Stimulated activated CD4-positive, alpha-beta T cell treated with anti-CD3 and anti-CD28 coated beads, Interleukin-15, amount 100 ng/mL, for 1 hour (primary cell): ENCODE measurements at regions not wholly inside any gene's neighbourhood (a gene's known extent, or its start where the extent isn't known, plus 50 kb on each side); places are given as distances from the start of the nearest gene placed in this dataset.

Source experiments
- DNase-seq, 2 donors: peaks; one replicate each; pipeline ENCODE4 v3.0.0-alpha.2; 2020; ENCODE audit warnings: low read depth in 1 of 2, low spot score in 1 of 2

- DNase-seq, result no peak
Observed at GRCh38 chr2:147712051-147712450, 132.8 kb upstream of the ACVR2A start.

DNA sequence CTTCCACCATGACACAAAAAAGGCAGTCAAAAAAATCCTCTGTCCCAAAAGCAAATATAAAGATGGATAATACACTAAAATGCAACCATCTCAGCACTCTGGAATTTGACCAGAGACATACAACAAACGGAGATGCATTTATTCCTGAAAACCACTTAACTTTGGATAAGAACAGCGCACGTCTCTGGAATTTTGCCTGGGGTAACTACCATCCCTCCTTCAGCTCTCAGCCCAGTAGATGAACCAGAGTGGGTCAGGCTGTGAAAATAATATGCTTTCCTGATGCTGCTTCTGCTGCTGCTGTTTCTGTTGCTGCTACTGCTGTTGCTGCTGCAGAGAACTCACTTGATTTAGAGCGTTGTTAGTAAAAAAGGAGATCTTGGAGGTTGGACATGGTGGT is 133.8 kb upstream of the ACVR2A start:
- DNase-seq, result no peak

DNA sequence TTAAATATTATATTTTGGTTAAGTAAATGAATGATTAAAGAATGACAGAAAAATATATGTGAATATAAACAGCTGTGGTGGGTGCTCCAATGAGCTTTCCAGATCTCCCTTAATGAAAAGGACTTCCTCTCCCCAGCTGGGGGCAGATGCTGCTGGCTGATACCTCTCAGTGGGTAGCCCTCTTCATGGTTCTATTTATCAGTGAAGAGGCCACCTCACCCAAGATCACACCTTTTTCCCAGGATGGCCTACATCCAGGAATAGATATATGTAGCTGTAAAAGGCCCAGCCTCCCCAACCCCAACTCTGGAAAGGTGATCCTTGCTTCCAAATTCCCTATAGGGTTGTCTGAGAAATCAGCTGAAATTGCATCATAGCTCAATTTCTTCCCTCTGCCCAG is 135.2 kb upstream of the ACVR2A start:
- DNase-seq, result no peak

- no peak for DNase-seq
Observed at GRCh38 chr2:147703171-147703570, 141.7 kb upstream of the ACVR2A start.

DNA sequence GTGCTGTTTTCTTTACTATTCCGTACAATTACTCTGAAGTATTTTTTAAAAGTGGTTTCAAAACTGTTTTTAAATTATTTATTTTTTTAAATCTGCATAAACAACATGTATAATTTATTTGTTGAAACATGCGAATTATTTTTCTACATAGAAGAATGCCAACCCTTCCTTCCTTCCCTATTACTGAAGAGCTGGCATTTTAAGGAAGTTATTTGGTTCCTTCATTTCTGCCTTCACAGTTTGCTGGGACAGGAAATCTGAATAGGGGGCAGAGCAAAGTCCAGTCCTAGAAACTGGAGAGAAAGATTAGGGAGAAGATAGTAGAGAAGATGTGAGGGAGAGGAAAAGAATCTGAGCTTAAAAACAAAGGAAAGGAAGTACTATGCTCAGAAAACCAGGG is 146.7 kb upstream of the ACVR2A start:
- DNase-seq, result no peak

DNA sequence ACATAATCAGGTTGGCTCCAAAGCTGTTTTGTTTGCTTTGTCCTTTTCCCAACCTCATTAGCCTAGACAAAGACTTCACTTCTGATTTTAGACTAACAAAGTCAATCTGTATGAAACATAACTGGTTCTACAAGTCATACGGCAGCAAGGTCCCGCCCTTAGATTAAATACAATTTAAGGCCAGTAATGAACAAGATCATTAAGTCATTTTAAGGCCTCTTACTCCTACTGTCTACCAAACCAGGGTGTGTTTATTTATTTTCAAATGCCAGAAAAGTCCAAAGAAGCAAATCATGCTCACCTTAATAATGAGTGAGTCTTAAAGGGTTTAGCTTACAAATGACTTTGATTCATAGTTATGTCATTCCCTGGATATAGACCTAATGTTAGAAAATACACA is 148.4 kb upstream of the ACVR2A start:
- no peak for DNase-seq

- DNase-seq, result no peak
Observed at GRCh38 chr2:147689220-147689909, 155.5 kb upstream of the ACVR2A start.

GRCh38 chr2:147688242-147688641 is 156.6 kb upstream of the ACVR2A start:
- no peak for DNase-seq

DNA sequence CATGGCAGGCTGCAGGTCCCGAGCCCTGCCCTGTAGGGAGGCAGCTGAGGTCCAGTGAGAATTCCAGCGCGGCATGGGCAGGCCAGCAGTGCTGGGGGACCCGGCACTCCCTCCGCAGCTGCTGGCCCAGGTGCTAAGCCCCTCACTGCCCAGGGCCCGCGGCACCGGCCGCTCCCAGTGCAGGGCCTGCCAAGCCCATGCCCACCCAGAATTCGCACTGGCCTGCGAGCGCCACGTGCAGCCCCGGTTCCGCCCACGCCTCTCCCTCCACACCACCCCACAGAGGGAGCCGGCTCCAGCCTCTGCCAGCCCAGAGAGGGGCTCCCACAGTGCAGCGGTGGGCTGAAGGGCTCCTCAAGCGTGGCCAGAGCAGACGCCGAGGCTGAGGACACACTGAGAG is 158.5 kb upstream of the ACVR2A start:
- no peak for DNase-seq

- DNase-seq, result no peak
Observed at GRCh38 chr2:147684903-147685302, 159.9 kb upstream of the ACVR2A start.

- DNase-seq, result no peak
Observed at GRCh38 chr2:147683380-147683779, 161.4 kb upstream of the ACVR2A start.

- DNase-seq, result no peak
Observed at GRCh38 chr2:147681093-147681492, 163.7 kb upstream of the ACVR2A start.

DNA sequence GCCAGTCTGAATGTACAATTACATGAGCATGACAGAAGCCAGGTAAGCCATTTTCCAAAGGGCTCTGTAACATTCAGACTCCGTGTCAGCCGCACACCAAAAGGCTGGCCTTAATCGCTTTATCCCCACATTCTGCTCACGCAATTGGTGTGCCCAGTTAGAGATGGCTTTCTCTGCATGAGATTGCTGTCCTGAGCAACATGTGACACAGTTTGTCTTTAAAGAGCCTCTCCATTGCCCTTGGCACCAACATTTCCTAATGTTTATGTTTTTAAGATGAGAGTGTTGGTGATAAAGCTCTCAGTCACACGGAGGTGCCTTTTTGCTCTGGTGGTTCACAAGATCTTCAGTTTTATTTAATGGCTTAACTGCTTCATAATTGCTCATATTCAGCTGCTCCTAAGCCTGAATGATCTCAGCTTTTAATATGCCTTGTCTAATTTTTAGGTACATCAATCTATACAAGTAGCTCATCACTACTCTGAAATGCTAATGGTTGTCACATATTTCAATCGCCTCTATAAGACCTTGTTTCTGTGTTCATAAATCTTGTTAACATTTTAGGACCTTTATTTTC is 164.8 kb upstream of the ACVR2A start:
- no peak for DNase-seq

- no peak for DNase-seq
Observed at GRCh38 chr2:147679191-147679954, 165.5 kb upstream of the ACVR2A start.

GRCh38 chr2:147665105-147665504 is 179.7 kb upstream of the ACVR2A start:
- DNase-seq, result no peak

GRCh38 chr2:147663962-147664361 is 180.9 kb upstream of the ACVR2A start:
- no peak for DNase-seq

DNA sequence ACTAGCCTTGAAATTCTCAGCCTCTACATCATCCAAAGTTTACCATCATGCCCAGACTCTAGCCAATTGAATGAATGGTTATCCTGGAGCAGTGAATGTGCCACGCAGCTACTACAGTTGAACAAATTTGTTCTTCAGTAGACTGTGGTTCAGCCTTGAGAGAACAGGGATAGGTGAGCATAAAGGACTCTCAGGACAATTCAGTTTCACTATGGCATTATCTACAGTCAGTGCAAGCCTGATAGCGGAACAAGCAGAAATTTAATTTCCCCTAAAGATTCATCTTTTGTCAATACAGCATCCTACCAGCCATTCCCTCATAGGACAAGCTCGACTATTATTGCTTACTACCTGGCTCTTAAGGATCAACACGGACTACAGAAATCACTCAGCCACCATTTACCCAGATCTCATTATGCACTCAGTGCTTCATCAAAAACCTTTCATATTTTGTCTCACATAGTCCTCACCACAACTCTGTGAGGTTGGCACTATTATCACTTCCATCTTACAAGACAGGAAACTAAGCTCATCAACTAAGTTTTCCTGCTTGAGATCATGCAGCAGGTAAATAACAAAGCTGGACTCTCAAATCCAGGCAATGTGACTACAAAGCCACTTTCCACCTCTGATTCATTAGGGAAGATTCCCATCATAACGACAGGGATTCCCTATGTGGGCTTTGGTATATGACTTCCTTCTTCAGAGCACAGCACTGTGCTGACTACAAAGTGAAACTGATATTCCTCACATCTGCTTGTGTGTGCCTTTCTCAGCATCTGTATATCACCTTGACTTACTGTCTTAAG is 181.5 kb upstream of the ACVR2A start:
- DNase-seq, result no peak

DNA sequence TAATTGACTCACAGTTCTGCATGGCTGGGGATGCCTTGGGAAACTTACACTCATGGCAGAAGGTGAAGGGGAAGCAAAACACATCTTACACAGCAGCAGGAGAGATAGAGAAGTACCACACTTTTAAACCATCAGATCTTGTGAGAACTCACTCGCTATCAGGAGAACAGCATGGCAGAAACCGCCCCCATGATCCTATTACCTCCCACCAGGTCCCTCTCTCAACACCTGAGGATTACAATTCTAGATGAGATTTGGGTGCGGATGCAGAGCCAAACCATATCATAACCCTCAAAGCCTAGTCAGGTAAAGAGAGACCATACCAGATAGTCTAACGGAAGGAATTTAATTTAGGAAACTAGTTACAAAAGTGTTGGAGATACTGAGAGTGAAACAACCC is 182.6 kb upstream of the ACVR2A start:
- no peak for DNase-seq

GRCh38 chr2:147660680-147661079 is 184.1 kb upstream of the ACVR2A start:
- no peak for DNase-seq

DNA sequence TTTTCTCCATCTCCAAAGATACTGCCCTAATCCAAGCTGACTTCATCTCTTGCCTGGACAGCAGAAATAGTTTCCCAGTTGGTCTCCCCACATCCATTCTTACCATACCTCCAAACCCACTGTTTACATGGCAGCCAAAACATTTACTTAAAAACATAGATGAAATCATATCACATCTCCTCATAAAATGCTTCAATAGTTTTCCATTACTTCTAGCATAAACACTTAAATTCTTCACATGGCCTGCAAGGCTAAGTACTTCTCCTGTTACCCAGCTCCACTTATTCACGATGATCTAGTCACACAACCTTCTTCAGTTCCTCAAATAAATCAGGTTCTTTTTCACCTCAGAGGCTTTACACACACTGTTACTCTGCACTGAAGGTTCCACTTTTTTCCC is 185.8 kb upstream of the ACVR2A start:
- DNase-seq, result no peak

DNA sequence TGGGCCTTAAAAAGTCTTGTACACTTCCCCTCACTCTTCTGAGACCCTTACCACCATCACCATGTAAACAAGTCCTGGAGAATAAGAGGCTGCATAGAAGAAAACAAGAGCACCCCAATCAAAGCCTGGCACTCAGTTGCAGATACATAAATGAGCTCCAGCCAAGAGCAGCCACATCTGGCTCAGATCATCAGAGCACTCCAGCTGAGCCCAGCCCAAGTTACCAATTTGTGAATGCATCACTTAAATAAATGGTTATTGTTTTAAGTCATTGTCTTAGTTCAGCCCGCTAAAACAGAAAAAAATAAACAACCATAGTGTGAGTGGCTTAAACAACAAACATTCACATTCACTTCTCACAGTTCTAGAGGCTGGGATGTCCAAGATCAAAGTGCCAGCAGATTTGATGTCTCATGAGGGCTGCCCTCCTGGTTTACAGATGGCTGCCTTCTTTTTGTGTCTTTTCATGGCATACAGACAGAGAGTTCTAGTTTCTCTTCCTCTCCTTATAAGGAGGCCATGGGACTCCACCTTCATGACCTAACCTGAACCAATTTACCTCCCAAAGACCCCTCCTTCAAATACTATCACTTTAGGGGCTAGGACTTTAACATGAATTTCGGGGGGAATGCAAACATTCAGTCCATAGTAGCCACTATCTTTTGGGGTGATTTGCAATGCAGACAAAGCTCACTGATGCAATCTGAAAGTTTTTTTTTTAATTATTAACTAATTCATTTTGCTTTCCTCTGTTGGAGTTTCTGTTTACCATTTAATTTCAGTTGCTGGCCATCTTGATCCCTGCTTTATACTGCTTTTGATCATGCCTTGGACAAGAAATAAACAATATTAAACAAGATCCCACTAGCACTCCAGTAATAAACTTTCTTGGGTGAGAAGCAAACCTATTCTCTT is 187.5 kb upstream of the ACVR2A start:
- no peak for DNase-seq
